WTC11 (cell line): ENCODE measurements at regions not wholly inside any gene's neighbourhood (a gene's known extent, or its start where the extent isn't known, plus 50 kb on each side); places are given as distances from the start of the nearest gene placed in this dataset.

Experiments
- ATAC-seq: fragments of 200-7000 bp; cut with Tn5 transposase; 2 replicates; pipeline ENCODE4 v1.10.0; 2021; ENCODE audit warnings: mild to moderate bottlenecking, moderate library complexity
- CTCF ChIA-PET: fragments of 300-600 bp; sonication (Branson Sonifier 250); formaldehyde crosslinking; loops from one replicate; lab custom pipeline; 2021; ENCODE audit warnings: antibody characterized with exemption; lab: Charles Lee
- POLR2A ChIA-PET: fragments of 350-600 bp; sonication (Branson Sonifier 250); formaldehyde crosslinking; loops from one replicate; lab custom pipeline; 2021; ENCODE audit warnings: antibody characterized with exemption; lab: Charles Lee
- DNase-seq: peaks from one replicate; pipeline ENCODE4 v3.0.0; 2021; ENCODE audit warnings: low spot score
- H3K27ac Mint-ChIP-seq: 2 replicates; pipeline ENCODE4 v1.8.0; 2021; ENCODE audit warnings: mixed read lengths
- H3K27me3 Mint-ChIP-seq: 2 replicates; pipeline ENCODE4 v1.8.0; 2021; ENCODE audit warnings: low read depth, mild to moderate bottlenecking, moderate library complexity, mixed read lengths
- H3K36me3 Mint-ChIP-seq: 2 replicates; pipeline ENCODE4 v1.8.0; 2021; ENCODE audit warnings: mixed read lengths
- H3K4me1 Mint-ChIP-seq: 2 replicates; pipeline ENCODE4 v1.8.0; 2022; ENCODE audit warnings: mixed read lengths
- H3K4me3 Mint-ChIP-seq: 2 replicates; pipeline ENCODE4 v1.8.0; 2021; ENCODE audit warnings: mild to moderate bottlenecking, moderate library complexity, mixed read lengths
- H3K9me3 Mint-ChIP-seq: 2 replicates; pipeline ENCODE4 v1.8.0; 2021; ENCODE audit warnings: mixed read lengths
- CBFB ChIP-seq: sonication (generic); formaldehyde crosslinking; IDR thresholded peaks from 2 replicates; pipeline ENCODE4 v1.8.1; 2022; ENCODE audit warnings: mild to moderate bottlenecking, low read depth, missing genetic modification reagents
- CREM ChIP-seq: sonication (generic); formaldehyde crosslinking; IDR thresholded peaks from 2 replicates; pipeline ENCODE4 v1.8.1; 2022; ENCODE audit warnings: mild to moderate bottlenecking, missing genetic modification reagents, moderate library complexity
- ETV6 ChIP-seq: sonication (generic); formaldehyde crosslinking; IDR thresholded peaks from 2 replicates; pipeline ENCODE4 v1.8.1; 2022; ENCODE audit warnings: mild to moderate bottlenecking, missing genetic modification reagents
- FOXJ3 ChIP-seq: sonication (generic); formaldehyde crosslinking; IDR thresholded peaks from 2 replicates; pipeline ENCODE4 v1.9.0; 2021; ENCODE audit warnings: missing genetic modification reagents, mild to moderate bottlenecking, borderline replicate concordance
- MYBL2 ChIP-seq: sonication (generic); formaldehyde crosslinking; IDR thresholded peaks from 2 replicates; pipeline ENCODE4 v1.8.1; 2023; ENCODE audit warnings: mild to moderate bottlenecking, moderate library complexity, missing genetic modification reagents
- NFE2L1 ChIP-seq: sonication (generic); formaldehyde crosslinking; IDR thresholded peaks from 2 replicates; pipeline ENCODE4 v1.8.1; 2023; ENCODE audit warnings: missing genetic modification reagents
- NR1H2 ChIP-seq: sonication (generic); formaldehyde crosslinking; IDR thresholded peaks from 2 replicates; pipeline ENCODE4 v1.9.0; 2021; ENCODE audit warnings: mild to moderate bottlenecking, moderate library complexity, missing genetic modification reagents
- TEAD4 ChIP-seq: sonication (generic); formaldehyde crosslinking; IDR thresholded peaks from 2 replicates; pipeline ENCODE4 v1.8.0; 2022; ENCODE audit warnings: mild to moderate bottlenecking, missing genetic modification reagents
- ZNF232 ChIP-seq: sonication (generic); formaldehyde crosslinking; IDR thresholded peaks from 2 replicates; pipeline ENCODE4 v1.8.0; 2022; ENCODE audit warnings: mild to moderate bottlenecking, missing genetic modification reagents
- ZNF396 ChIP-seq: fragments of 250-450 bp; sonication (Bioruptor Pico); IDR thresholded peaks from 2 replicates; pipeline ENCODE4 v1.8.0; 2021; ENCODE audit warnings: mild to moderate bottlenecking, moderate library complexity, borderline replicate concordance
- TF ChIP-seq, protein P1 (sequence below): sonication (generic); formaldehyde crosslinking; IDR thresholded peaks from 2 replicates; pipeline ENCODE4 v1.8.0; 2023; ENCODE audit warnings: mild to moderate bottlenecking, missing genetic modification reagents
- TF ChIP-seq, protein P2 (sequence below): sonication (generic); formaldehyde crosslinking; IDR thresholded peaks from 2 replicates; pipeline ENCODE4 v1.8.0; 2022; ENCODE audit warnings: mild to moderate bottlenecking, missing genetic modification reagents
- TF ChIP-seq, protein P3 (sequence below): sonication (generic); formaldehyde crosslinking; IDR thresholded peaks from 2 replicates; pipeline ENCODE4 v1.8.0; 2022; ENCODE audit warnings: missing genetic modification reagents
- TF ChIP-seq, protein P4 (sequence below): sonication (generic); formaldehyde crosslinking; IDR thresholded peaks from 2 replicates; pipeline ENCODE4 v1.8.1; 2022; ENCODE audit warnings: mild to moderate bottlenecking, missing genetic modification reagents, moderate library complexity, borderline replicate concordance
- TF ChIP-seq, protein P5 (sequence below): sonication (generic); formaldehyde crosslinking; IDR thresholded peaks from 2 replicates; pipeline ENCODE4 v1.8.1; 2022; ENCODE audit warnings: missing genetic modification reagents, borderline replicate concordance
- TF ChIP-seq, protein P6 (sequence below): sonication (generic); formaldehyde crosslinking; IDR thresholded peaks from 2 replicates; pipeline ENCODE4 v1.8.1; 2022; ENCODE audit warnings: low read depth, missing genetic modification reagents, borderline replicate concordance
- TF ChIP-seq, protein P7 (sequence below): sonication (generic); formaldehyde crosslinking; IDR thresholded peaks from 2 replicates; pipeline ENCODE4 v1.8.1; 2023; ENCODE audit warnings: mild to moderate bottlenecking, missing genetic modification reagents, moderate library complexity

DNA sequence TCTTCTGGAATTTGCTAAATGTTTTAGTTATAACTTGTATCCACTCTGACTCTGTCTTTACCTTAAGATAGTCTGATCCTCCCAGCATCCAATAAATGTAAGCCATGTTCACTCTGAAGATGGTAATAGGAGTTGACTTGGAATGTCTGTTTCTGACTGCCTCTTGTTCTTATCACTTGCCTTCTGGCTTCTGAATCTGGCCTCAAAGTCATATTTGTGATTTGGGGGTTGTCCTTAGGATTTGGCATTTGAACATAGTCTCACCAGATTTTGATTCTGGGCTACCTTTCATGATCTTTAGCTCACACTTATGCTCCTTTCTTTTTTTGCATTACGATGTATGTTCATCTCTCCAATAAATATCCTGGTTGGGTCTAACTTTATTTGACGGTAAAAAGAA lies 247.0 kb downstream of the SH2D4B start (continued):
- TF ChIP-seq, protein P1, sequence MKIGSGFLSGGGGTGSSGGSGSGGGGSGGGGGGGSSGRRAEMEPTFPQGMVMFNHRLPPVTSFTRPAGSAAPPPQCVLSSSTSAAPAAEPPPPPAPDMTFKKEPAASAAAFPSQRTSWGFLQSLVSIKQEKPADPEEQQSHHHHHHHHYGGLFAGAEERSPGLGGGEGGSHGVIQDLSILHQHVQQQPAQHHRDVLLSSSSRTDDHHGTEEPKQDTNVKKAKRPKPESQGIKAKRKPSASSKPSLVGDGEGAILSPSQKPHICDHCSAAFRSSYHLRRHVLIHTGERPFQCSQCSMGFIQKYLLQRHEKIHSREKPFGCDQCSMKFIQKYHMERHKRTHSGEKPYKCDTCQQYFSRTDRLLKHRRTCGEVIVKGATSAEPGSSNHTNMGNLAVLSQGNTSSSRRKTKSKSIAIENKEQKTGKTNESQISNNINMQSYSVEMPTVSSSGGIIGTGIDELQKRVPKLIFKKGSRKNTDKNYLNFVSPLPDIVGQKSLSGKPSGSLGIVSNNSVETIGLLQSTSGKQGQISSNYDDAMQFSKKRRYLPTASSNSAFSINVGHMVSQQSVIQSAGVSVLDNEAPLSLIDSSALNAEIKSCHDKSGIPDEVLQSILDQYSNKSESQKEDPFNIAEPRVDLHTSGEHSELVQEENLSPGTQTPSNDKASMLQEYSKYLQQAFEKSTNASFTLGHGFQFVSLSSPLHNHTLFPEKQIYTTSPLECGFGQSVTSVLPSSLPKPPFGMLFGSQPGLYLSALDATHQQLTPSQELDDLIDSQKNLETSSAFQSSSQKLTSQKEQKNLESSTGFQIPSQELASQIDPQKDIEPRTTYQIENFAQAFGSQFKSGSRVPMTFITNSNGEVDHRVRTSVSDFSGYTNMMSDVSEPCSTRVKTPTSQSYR (CRISPR knock-in tag), result no peak
- TF ChIP-seq, all 79 proteins: peak for 0

DNA sequence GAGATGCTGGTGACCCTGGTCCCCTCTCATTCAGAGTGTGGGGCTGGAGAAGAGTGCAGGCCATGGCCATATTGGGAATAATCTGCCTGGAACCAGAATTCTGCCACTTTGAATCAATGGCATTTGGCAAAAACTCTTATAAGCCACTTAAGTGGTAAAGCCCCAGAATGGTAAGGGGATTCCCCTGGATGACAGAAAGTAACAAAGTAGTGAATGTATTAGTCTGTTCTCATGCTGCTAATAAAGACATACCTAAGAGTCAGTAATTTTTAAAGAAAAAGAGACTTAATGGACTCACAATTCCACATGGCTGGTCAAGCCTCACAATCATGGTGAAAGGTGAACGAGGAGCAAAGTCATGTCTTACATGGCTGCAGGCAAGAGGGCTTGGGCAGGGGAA lies 248.6 kb downstream of the SH2D4B start:
- no peaks in the 10 kb centered on the region for H3K4me1 Mint-ChIP-seq
- H3K27ac Mint-ChIP-seq, result no peak overlapping the region
- no peak for ATAC-seq
- no peaks in the 10 kb centered on the region for H3K27me3 Mint-ChIP-seq
- TF ChIP-seq NR1H2 (CRISPR knock-in tag), result no peak
- TF ChIP-seq CBFB (CRISPR knock-in tag), result no peak
- TF ChIP-seq, protein P2, sequence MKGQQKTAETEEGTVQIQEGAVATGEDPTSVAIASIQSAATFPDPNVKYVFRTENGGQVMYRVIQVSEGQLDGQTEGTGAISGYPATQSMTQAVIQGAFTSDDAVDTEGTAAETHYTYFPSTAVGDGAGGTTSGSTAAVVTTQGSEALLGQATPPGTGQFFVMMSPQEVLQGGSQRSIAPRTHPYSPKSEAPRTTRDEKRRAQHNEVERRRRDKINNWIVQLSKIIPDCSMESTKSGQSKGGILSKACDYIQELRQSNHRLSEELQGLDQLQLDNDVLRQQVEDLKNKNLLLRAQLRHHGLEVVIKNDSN (CRISPR knock-in tag), result no peak
- no peaks in the 10 kb centered on the region for H3K36me3 Mint-ChIP-seq
- H3K4me3 Mint-ChIP-seq, result no peak overlapping the region
- DNase-seq, result no peak
- 0 out of 2 replicates have a peak, but pooled peaks cover 8% of the 10 kb centered on the region for H3K9me3 Mint-ChIP-seq
- POLR2A ChIA-PET, result no interaction called here
- CTCF ChIA-PET, result no interaction called here

DNA sequence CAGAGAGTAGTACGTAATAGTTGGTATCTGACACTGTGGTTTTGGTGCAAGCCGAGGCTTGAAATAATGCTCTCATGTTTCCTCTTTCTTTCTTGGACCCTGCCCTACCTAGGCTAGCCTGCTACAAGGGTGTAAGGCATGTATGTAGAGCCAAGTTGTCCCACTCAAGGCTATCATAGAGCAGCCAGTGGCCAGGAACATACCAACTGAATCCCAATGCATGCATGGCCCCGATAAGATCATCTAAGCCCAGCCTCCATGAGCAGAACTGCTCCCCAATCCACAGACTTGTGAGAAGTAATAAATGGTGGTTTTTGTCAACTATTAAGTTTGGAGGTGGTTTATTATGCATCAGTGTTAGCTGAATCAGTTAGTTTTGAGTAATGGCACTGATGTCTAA lies 250.2 kb downstream of the SH2D4B start:
- H3K27ac Mint-ChIP-seq, result no peak overlapping the region
- POLR2A ChIA-PET, result no interaction called here
- no peak for DNase-seq
- TF ChIP-seq, protein P3, sequence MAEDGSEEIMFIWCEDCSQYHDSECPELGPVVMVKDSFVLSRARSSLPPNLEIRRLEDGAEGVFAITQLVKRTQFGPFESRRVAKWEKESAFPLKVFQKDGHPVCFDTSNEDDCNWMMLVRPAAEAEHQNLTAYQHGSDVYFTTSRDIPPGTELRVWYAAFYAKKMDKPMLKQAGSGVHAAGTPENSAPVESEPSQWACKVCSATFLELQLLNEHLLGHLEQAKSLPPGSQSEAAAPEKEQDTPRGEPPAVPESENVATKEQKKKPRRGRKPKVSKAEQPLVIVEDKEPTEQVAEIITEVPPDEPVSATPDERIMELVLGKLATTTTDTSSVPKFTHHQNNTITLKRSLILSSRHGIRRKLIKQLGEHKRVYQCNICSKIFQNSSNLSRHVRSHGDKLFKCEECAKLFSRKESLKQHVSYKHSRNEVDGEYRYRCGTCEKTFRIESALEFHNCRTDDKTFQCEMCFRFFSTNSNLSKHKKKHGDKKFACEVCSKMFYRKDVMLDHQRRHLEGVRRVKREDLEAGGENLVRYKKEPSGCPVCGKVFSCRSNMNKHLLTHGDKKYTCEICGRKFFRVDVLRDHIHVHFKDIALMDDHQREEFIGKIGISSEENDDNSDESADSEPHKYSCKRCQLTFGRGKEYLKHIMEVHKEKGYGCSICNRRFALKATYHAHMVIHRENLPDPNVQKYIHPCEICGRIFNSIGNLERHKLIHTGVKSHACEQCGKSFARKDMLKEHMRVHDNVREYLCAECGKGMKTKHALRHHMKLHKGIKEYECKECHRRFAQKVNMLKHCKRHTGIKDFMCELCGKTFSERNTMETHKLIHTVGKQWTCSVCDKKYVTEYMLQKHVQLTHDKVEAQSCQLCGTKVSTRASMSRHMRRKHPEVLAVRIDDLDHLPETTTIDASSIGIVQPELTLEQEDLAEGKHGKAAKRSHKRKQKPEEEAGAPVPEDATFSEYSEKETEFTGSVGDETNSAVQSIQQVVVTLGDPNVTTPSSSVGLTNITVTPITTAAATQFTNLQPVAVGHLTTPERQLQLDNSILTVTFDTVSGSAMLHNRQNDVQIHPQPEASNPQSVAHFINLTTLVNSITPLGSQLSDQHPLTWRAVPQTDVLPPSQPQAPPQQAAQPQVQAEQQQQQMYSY, result no peak
- TF ChIP-seq ZNF232 (CRISPR knock-in tag) (no peak), NFE2L1 (CRISPR knock-in tag) (no peak), ETV6 (no peak), TEAD4 (CRISPR knock-in tag) (no peak), CREM (no peak), FOXJ3 (no peak), MYBL2 (CRISPR knock-in tag) (no peak), ZNF396 (CRISPR knock-in tag) (no peak)
- TF ChIP-seq, protein P1 (CRISPR knock-in tag), result no peak
- TF ChIP-seq, protein P4, sequence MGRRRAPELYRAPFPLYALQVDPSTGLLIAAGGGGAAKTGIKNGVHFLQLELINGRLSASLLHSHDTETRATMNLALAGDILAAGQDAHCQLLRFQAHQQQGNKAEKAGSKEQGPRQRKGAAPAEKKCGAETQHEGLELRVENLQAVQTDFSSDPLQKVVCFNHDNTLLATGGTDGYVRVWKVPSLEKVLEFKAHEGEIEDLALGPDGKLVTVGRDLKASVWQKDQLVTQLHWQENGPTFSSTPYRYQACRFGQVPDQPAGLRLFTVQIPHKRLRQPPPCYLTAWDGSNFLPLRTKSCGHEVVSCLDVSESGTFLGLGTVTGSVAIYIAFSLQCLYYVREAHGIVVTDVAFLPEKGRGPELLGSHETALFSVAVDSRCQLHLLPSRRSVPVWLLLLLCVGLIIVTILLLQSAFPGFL (CRISPR knock-in tag), result no peak
- TF ChIP-seq, protein P5, sequence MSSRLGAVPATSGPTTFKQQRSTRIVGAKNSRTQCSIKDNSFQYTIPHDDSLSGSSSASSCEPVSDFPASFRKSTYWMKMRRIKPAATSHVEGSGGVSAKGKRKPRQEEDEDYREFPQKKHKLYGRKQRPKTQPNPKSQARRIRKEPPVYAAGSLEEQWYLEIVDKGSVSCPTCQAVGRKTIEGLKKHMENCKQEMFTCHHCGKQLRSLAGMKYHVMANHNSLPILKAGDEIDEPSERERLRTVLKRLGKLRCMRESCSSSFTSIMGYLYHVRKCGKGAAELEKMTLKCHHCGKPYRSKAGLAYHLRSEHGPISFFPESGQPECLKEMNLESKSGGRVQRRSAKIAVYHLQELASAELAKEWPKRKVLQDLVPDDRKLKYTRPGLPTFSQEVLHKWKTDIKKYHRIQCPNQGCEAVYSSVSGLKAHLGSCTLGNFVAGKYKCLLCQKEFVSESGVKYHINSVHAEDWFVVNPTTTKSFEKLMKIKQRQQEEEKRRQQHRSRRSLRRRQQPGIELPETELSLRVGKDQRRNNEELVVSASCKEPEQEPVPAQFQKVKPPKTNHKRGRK, result no peak
- TF ChIP-seq, protein P6, sequence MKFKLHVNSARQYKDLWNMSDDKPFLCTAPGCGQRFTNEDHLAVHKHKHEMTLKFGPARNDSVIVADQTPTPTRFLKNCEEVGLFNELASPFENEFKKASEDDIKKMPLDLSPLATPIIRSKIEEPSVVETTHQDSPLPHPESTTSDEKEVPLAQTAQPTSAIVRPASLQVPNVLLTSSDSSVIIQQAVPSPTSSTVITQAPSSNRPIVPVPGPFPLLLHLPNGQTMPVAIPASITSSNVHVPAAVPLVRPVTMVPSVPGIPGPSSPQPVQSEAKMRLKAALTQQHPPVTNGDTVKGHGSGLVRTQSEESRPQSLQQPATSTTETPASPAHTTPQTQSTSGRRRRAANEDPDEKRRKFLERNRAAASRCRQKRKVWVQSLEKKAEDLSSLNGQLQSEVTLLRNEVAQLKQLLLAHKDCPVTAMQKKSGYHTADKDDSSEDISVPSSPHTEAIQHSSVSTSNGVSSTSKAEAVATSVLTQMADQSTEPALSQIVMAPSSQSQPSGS, result no peak
- TF ChIP-seq, protein P7, sequence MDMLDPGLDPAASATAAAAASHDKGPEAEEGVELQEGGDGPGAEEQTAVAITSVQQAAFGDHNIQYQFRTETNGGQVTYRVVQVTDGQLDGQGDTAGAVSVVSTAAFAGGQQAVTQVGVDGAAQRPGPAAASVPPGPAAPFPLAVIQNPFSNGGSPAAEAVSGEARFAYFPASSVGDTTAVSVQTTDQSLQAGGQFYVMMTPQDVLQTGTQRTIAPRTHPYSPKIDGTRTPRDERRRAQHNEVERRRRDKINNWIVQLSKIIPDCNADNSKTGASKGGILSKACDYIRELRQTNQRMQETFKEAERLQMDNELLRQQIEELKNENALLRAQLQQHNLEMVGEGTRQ (CRISPR knock-in tag), result no peak

More for the DNA sequence above, 250.2 kb downstream of the SH2D4B start:
- no peaks in the 10 kb centered on the region for H3K27me3 Mint-ChIP-seq
- CTCF ChIA-PET, result interaction anchor here (1.0 kb wide), 1 partner anchor 68 kb away, joined by 3 read pairs; no protein-coding TSS in a partner anchor
- 0 out of 2 replicates have a peak, but pooled peaks cover under 1% of the 10 kb centered on the region for H3K4me1 Mint-ChIP-seq
- H3K4me3 Mint-ChIP-seq, result no peak overlapping the region
- 0 out of 2 replicates have a peak, but pooled peaks cover 8% of the 10 kb centered on the region for H3K9me3 Mint-ChIP-seq
- ATAC-seq, result no peak
- H3K36me3 Mint-ChIP-seq, result no peaks in the 10 kb centered on the region
